GM12878 (cell line): ENCODE measurements at regions not wholly inside any gene's neighbourhood (a gene's known extent, or its start where the extent isn't known, plus 50 kb on each side); places are given as distances from the start of the nearest gene placed in this dataset.
"Not testable (repeated sequence)": the region's sequence is repeated elsewhere in the genome, so short reads cannot be mapped to it uniquely, and the experiment has no call there.

Experiments used
- ATF7 ChIP-seq: fragments of 450-650 bp; IDR thresholded peaks from 2 replicates; pipeline ENCODE4 v1.6.1; 2016; ENCODE audit warnings: low read depth, mild to moderate bottlenecking
- CTCF ChIP-seq, 3 experiments: IDR thresholded peaks in 2 of 3; conservative IDR thresholded peaks in 1 of 3; 2 replicates each; pipeline ENCODE4 v1.5.1; 2011; ENCODE audit warnings: low read depth in 3 of 3, low read length in 3 of 3, mild to moderate bottlenecking in 3 of 3, control low read depth in 2 of 3, moderate library complexity in 2 of 3, inconsistent platforms in 1 of 3, mixed read lengths in 1 of 3; ENCODE audit not compliant: control insufficient read depth in 2 of 3, insufficient read depth in 1 of 3; ENCODE audit errors: extremely low read depth in 1 of 3
- EGR1 ChIP-seq, 2 experiments: IDR thresholded peaks; 1 replicate in 1 of 2; 2 replicates in 1 of 2; pipeline ENCODE4 v1.6.1; 2011 to 2012; ENCODE audit warnings: low read depth in 2 of 2, low read length in 2 of 2, borderline replicate concordance in 1 of 2, mild to moderate bottlenecking in 1 of 2, moderate library complexity in 1 of 2
- ESRRA ChIP-seq: IDR thresholded peaks from 2 replicates; pipeline ENCODE4 v1.6.1; 2012; ENCODE audit warnings: mild to moderate bottlenecking, low read length, improper control_type of control experiment
- JUND ChIP-seq: IDR thresholded peaks from 2 replicates; pipeline ENCODE4 v1.6.1; 2012; ENCODE audit warnings: low read depth, mild to moderate bottlenecking, low read length, improper control_type of control experiment, moderate library complexity
- NFYB ChIP-seq: IDR thresholded peaks from 2 replicates; pipeline ENCODE4 v1.6.1; 2011; ENCODE audit warnings: low read depth, mild to moderate bottlenecking, low read length, improper control_type of control experiment, moderate library complexity; ENCODE audit not compliant: insufficient read depth
- NR2F1 ChIP-seq: fragments of 450-650 bp; conservative IDR thresholded peaks from 2 replicates; pipeline ENCODE4 v1.6.1; 2017; ENCODE audit warnings: mild to moderate bottlenecking
- NRF1 ChIP-seq: conservative IDR thresholded peaks from 2 replicates; pipeline ENCODE4 v1.6.1; 2011; ENCODE audit warnings: mild to moderate bottlenecking, low read depth, low read length, improper control_type of control experiment
- POLR2A ChIP-seq: IDR thresholded peaks from 2 replicates; pipeline ENCODE4 v1.6.1; 2011; ENCODE audit warnings: low read depth, mild to moderate bottlenecking, low read length
- POLR2AphosphoS5 ChIP-seq: IDR thresholded peaks from 2 replicates; pipeline ENCODE4 v1.6.1; 2011; ENCODE audit warnings: mild to moderate bottlenecking, low read length, inconsistent platforms

- TF ChIP-seq POLR2A; ESRRA; POLR2AphosphoS5; NFYB; ATF7; NRF1; EGR1 (IDR thresholded peaks at IDR 0.05; ENCODE audit: borderline replicate concordance in 1 of 2, low read depth in 2 of 2, low read length in 2 of 2); NR2F1; CTCF (IDR thresholded peaks at IDR 0.05 in 2 of 3, conservative IDR thresholded peaks at IDR 0.05 in 1 of 3; ENCODE audit: control insufficient read depth in 2 of 3, extremely low read depth in 1 of 3, insufficient read depth in 1 of 3, low read depth in 3 of 3, low read length in 3 of 3); JUND: not testable (repeated sequence)
These were observed 712.8 kb downstream of the KCNJ18 start for GRCh38 chr17:22405080-22405479.
